GM19463 (cell line): ENCODE measurements at regions not wholly inside any gene's neighbourhood (a gene's known extent, or its start where the extent isn't known, plus 50 kb on each side); places are given as distances from the start of the nearest gene placed in this dataset.

Experiments used
- ATAC-seq: cut with Tn5 transposase; IDR thresholded peaks from one replicate; pipeline ENCODE4 v1.9.1; 2021; ENCODE audit warnings: mild to moderate bottlenecking, moderate library complexity; ENCODE audit not compliant: unreplicated experiment

GRCh38 chr13:47008318-47008717 lies 111.5 kb upstream of the HTR2A start:
- no peak for ATAC-seq

- ATAC-seq: no peak
Measured at GRCh38 chr13:47005756-47006414, 109.0 kb upstream of the HTR2A start.

- ATAC-seq: no peak
Measured at GRCh38 chr13:47004540-47004939, 107.7 kb upstream of the HTR2A start.

- ATAC-seq: no peak
Measured at GRCh38 chr13:47004027-47004426, 107.2 kb upstream of the HTR2A start.

GRCh38 chr13:47000165-47000564 lies 103.3 kb upstream of the HTR2A start:
- no peak for ATAC-seq

- peak; percentile 6 for ATAC-seq
Measured at GRCh38 chr13:46996316-46997030, 99.6 kb upstream of the HTR2A start.

- peak; percentile 87 for ATAC-seq
Measured at GRCh38 chr13:46995874-46996273, 99.0 kb upstream of the HTR2A start.

GRCh38 chr13:46994492-46994891 lies 97.6 kb upstream of the HTR2A start:
- ATAC-seq: no peak

- ATAC-seq: peak; percentile 52
Measured at GRCh38 chr13:46992383-46992952, 95.6 kb upstream of the HTR2A start.

GRCh38 chr13:46983881-46984280 lies 87.0 kb upstream of the HTR2A start:
- peak; percentile 58 for ATAC-seq

- ATAC-seq: peak; percentile 91
Measured at GRCh38 chr13:46982856-46983582, 86.2 kb upstream of the HTR2A start.

GRCh38 chr13:46975173-46975572 lies 78.3 kb upstream of the HTR2A start:
- no peak for ATAC-seq

- no peak for ATAC-seq
Measured at GRCh38 chr13:46968450-46968849, 71.6 kb upstream of the HTR2A start.

GRCh38 chr13:46964789-46965527 lies 68.1 kb upstream of the HTR2A start:
- no peak for ATAC-seq

- ATAC-seq: no peak
Measured at GRCh38 chr13:46963904-46964303, 67.1 kb upstream of the HTR2A start.

GRCh38 chr13:46962281-46962941 lies 65.6 kb upstream of the HTR2A start:
- ATAC-seq: no peak

- ATAC-seq: peak; percentile 100
Measured at GRCh38 chr13:46961719-46962118, 64.9 kb upstream of the HTR2A start.

- ATAC-seq: no peak
Measured at GRCh38 chr13:46953941-46954340, 57.1 kb upstream of the HTR2A start.

- no peak for ATAC-seq
Measured at GRCh38 chr13:46953331-46953730, 56.5 kb upstream of the HTR2A start.

GRCh38 chr13:46951516-46951915 lies 54.7 kb upstream of the HTR2A start:
- no peak for ATAC-seq
